ENCODE measurements at regions not wholly inside any gene's neighbourhood (a gene's known extent, or its start where the extent isn't known, plus 50 kb on each side); places are given as distances from the start of the nearest gene placed in this dataset.

- H3K27me3 ChIP-seq (ENCODE audit: control insufficient read depth in 1 of 2, insufficient read depth in 2 of 2, low read length in 2 of 2): peaks cover 2 to 58% of the 10 kb centered on the region in 2 experiments; a peak in 3 of 5 replicates
Measured at GRCh38 chr10:128267581-128267980, 141.4 kb upstream of the MKI67 start.

GRCh38 chr10:128268015-128268722 is 141.9 kb upstream of the MKI67 start:
- H3K9ac ChIP-seq (ENCODE audit: insufficient read depth, low read depth, low read length): no peak overlapping the region
- H3K9me3 ChIP-seq (ENCODE audit: low read length): no peaks in the 10 kb centered on the region
- H3K79me2 ChIP-seq (ENCODE audit: insufficient read depth, low read length): no peaks in the 10 kb centered on the region
- no peaks in the 10 kb centered on the region for H3K4me1 ChIP-seq (ENCODE audit: insufficient read depth, low read length)
- BruUV-seq (replicated peaks): no TSS peak
- H3K27ac ChIP-seq (ENCODE audit: extremely low read length, insufficient read depth, low read length): no peak overlapping the region
- no peaks in the 10 kb centered on the region for H4K20me1 ChIP-seq (ENCODE audit: insufficient read depth, low read length)
- intact Hi-C loops (cut with micrococcal nuclease; ENCODE audit: unreplicated experiment) (loop anchor here (2.0 kb wide), 1 partner anchor 587 kb away; no protein-coding TSS in a partner anchor), in situ Hi-C loops (cut with HindIII; ENCODE audit: extremely low pct_ligation_motif_present, low pct_unique_long_range_greater_than_20kb) (loop anchor here (5.0 to 25.0 kb wide), 3 partner anchors 264 to 1694 kb away; partner anchors contain the start of gene EBF3)
- FAIRE-seq: no peak
- ATAC-seq: peak; percentile 83
- H2AFZ ChIP-seq (ENCODE audit: low read length): no peak overlapping the region
- 0% methylated on average over 8 of the region's 25 CpGs for WGBS (ENCODE audit: low lambda C conversion rate)
- no peak overlapping the region for H3K4me2 ChIP-seq (ENCODE audit: low read depth, low read length)
- ChIA-PET POLR2A (no interaction called here), CTCF (ENCODE audit: low intra/inter-chr PET ratio, low total read pairs) (interaction anchor here (1.1 to 1.3 kb wide), 2 partner anchors 262 to 592 kb away, joined by 3 to 6 read pairs; no protein-coding TSS in a partner anchor)
- DNase-seq (ENCODE audit: low spot score): peak; percentile 33
- H3K27me3 ChIP-seq (ENCODE audit: control insufficient read depth in 1 of 2, insufficient read depth in 2 of 2, low read length in 2 of 2): peaks cover 2 to 55% of the 10 kb centered on the region in 2 experiments; a peak in 3 of 5 replicates
- H3K4me3 ChIP-seq (replicated peaks in 1 of 3; ENCODE audit: insufficient read depth in 1 of 3, low read depth in 2 of 3, low read length in 3 of 3): no peak overlapping the region
- H3K36me3 ChIP-seq (replicated peaks in 1 of 2; ENCODE audit: control insufficient read depth in 1 of 2, insufficient read depth in 2 of 2, low read length in 2 of 2): no peaks in the 10 kb centered on the region
- no peak for TF ChIP-seq TFDP1 (CRISPR knock-in tag; IDR thresholded peaks at IDR 0.05; ENCODE audit: borderline replicate concordance)
- no peak for TF ChIP-seq ZNF17 (CRISPR knock-in tag; IDR thresholded peaks at IDR 0.05)
- TF ChIP-seq ZNF431 (CRISPR knock-in tag; IDR thresholded peaks at IDR 0.05; ENCODE audit: borderline replicate concordance, low read depth): no peak
- peak; percentile 73 for TF ChIP-seq STAG1 (CRISPR knock-in tag; IDR thresholded peaks at IDR 0.05)
- peak; percentile 22; the same call in 1 of the 2 replicates for TF ChIP-seq SMC3 (IDR thresholded peaks at IDR 0.05; ENCODE audit: low read length)
- TF ChIP-seq CTCF (CRISPR knock-in tag; IDR thresholded peaks at IDR 0.05): peak; percentile 80

More at GRCh38 chr10:128267581-128267980, 141.4 kb upstream of the MKI67 start:
- no peak overlapping the region for H3K9ac ChIP-seq (ENCODE audit: insufficient read depth, low read depth, low read length)
- no peak overlapping the region for H3K4me2 ChIP-seq (ENCODE audit: low read depth, low read length)
- POLR2A ChIA-PET: no interaction called here
- H2AFZ ChIP-seq (ENCODE audit: low read length): no peak overlapping the region
- 7% methylated on average over 5 of the region's 5 CpGs for WGBS (ENCODE audit: low lambda C conversion rate)
- BruUV-seq (replicated peaks): no TSS peak
- no peak for FAIRE-seq
- no peaks in the 10 kb centered on the region for H3K9me3 ChIP-seq (ENCODE audit: low read length)
- intact Hi-C loops (cut with micrococcal nuclease; ENCODE audit: unreplicated experiment): no loop called here
- no peak overlapping the region for H3K27ac ChIP-seq (ENCODE audit: extremely low read length, insufficient read depth, low read length)
- H3K4me3 ChIP-seq (replicated peaks in 1 of 3; ENCODE audit: insufficient read depth in 1 of 3, low read depth in 2 of 3, low read length in 3 of 3): no peak overlapping the region
- TF ChIP-seq ZNF251 (CRISPR knock-in tag; IDR thresholded peaks at IDR 0.05) (no peak), NR2F2 (IDR thresholded peaks at IDR 0.05; ENCODE audit: borderline replicate concordance, low read depth) (no peak), SMARCC2 (IDR thresholded peaks at IDR 0.05) (no peak), DRAP1 (CRISPR knock-in tag; IDR thresholded peaks at IDR 0.05) (no peak), ZNF614 (CRISPR knock-in tag; IDR thresholded peaks at IDR 0.05; ENCODE audit: borderline replicate concordance) (no peak), PHF5A (CRISPR knock-in tag; IDR thresholded peaks at IDR 0.05; ENCODE audit: low read depth, unreplicated experiment) (no peak), ARHGAP35 (CRISPR knock-in tag; IDR thresholded peaks at IDR 0.05; ENCODE audit: borderline replicate concordance) (no peak), EZH2 (conservative IDR thresholded peaks at IDR 0.05; ENCODE audit: low read depth, low read length) (no peak), ZNF577 (CRISPR knock-in tag; IDR thresholded peaks at IDR 0.05; ENCODE audit: borderline replicate concordance, low read depth) (no peak)
- CTCF ChIA-PET (ENCODE audit: low intra/inter-chr PET ratio, low total read pairs): interaction anchor here (1.1 to 1.3 kb wide), 2 partner anchors 263 to 592 kb away, joined by 3 to 6 read pairs; no protein-coding TSS in a partner anchor
- H4K20me1 ChIP-seq (ENCODE audit: insufficient read depth, low read length): no peaks in the 10 kb centered on the region
- in situ Hi-C loops (cut with HindIII; ENCODE audit: extremely low pct_ligation_motif_present, low pct_unique_long_range_greater_than_20kb): loop anchor here (5.0 to 25.0 kb wide), 3 partner anchors 265 to 1695 kb away; partner anchors contain the start of gene EBF3
- H3K4me1 ChIP-seq (ENCODE audit: insufficient read depth, low read length): no peaks in the 10 kb centered on the region
- DNase-seq (ENCODE audit: low spot score): no peak
- no peak for ATAC-seq
- H3K36me3 ChIP-seq (replicated peaks in 1 of 2; ENCODE audit: control insufficient read depth in 1 of 2, insufficient read depth in 2 of 2, low read length in 2 of 2): no peaks in the 10 kb centered on the region
- no peaks in the 10 kb centered on the region for H3K79me2 ChIP-seq (ENCODE audit: insufficient read depth, low read length)

All from HepG2 (cell line).